ENCODE measurements at regions not wholly inside any gene's neighbourhood (a gene's known extent, or its start where the extent isn't known, plus 50 kb on each side); places are given as distances from the start of the nearest gene placed in this dataset.

- no peak for DNase-seq (ENCODE audit: low spot score)
- Mint-ChIP-seq H3K36me3 (ENCODE audit: low read depth, unreplicated experiment) (no peaks in the 10 kb centered on the region), H3K9me3 (ENCODE audit: unreplicated experiment) (no peaks in the 10 kb centered on the region), H3K27ac (ENCODE audit: unreplicated experiment) (no peak overlapping the region), H3K4me3 (ENCODE audit: unreplicated experiment) (no peak overlapping the region), H3K27me3 (ENCODE audit: unreplicated experiment) (peaks cover 5% of the 10 kb centered on the region), H3K4me1 (ENCODE audit: unreplicated experiment) (no peaks in the 10 kb centered on the region)
- TF ChIP-seq, protein P1, sequence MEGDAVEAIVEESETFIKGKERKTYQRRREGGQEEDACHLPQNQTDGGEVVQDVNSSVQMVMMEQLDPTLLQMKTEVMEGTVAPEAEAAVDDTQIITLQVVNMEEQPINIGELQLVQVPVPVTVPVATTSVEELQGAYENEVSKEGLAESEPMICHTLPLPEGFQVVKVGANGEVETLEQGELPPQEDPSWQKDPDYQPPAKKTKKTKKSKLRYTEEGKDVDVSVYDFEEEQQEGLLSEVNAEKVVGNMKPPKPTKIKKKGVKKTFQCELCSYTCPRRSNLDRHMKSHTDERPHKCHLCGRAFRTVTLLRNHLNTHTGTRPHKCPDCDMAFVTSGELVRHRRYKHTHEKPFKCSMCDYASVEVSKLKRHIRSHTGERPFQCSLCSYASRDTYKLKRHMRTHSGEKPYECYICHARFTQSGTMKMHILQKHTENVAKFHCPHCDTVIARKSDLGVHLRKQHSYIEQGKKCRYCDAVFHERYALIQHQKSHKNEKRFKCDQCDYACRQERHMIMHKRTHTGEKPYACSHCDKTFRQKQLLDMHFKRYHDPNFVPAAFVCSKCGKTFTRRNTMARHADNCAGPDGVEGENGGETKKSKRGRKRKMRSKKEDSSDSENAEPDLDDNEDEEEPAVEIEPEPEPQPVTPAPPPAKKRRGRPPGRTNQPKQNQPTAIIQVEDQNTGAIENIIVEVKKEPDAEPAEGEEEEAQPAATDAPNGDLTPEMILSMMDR (IDR thresholded peaks at IDR 0.05; ENCODE audit: unreplicated experiment) = no peak
These were observed 104.5 kb upstream of the SFSWAP start for GRCh38 chr12:131606218-131606901.

GRCh38 chr12:131607658-131608447 is 103.0 kb upstream of the SFSWAP start:
- TF ChIP-seq, protein P1 (IDR thresholded peaks at IDR 0.05; ENCODE audit: unreplicated experiment) = no peak
- peaks cover 2% of the 10 kb centered on the region for H3K27me3 Mint-ChIP-seq (ENCODE audit: unreplicated experiment)
- DNase-seq (ENCODE audit: low spot score) = no peak
- H3K4me1 Mint-ChIP-seq (ENCODE audit: unreplicated experiment) = no peaks in the 10 kb centered on the region
- no peaks in the 10 kb centered on the region for H3K9me3 Mint-ChIP-seq (ENCODE audit: unreplicated experiment)
- H3K4me3 Mint-ChIP-seq (ENCODE audit: unreplicated experiment) = no peak overlapping the region
- H3K27ac Mint-ChIP-seq (ENCODE audit: unreplicated experiment) = no peak overlapping the region
- no peaks in the 10 kb centered on the region for H3K36me3 Mint-ChIP-seq (ENCODE audit: low read depth, unreplicated experiment)

- Mint-ChIP-seq H3K4me1 (ENCODE audit: unreplicated experiment) (no peaks in the 10 kb centered on the region), H3K4me3 (ENCODE audit: unreplicated experiment) (no peak overlapping the region), H3K27ac (ENCODE audit: unreplicated experiment) (no peak overlapping the region), H3K9me3 (ENCODE audit: unreplicated experiment) (no peaks in the 10 kb centered on the region), H3K27me3 (ENCODE audit: unreplicated experiment) (peaks cover 2% of the 10 kb centered on the region), H3K36me3 (ENCODE audit: low read depth, unreplicated experiment) (no peaks in the 10 kb centered on the region)
- DNase-seq (ENCODE audit: low spot score) = peak; percentile 79
- TF ChIP-seq, protein P1 (IDR thresholded peaks at IDR 0.05; ENCODE audit: unreplicated experiment) = peak; percentile 91
These were observed 101.9 kb upstream of the SFSWAP start for GRCh38 chr12:131608740-131609690.

DNA sequence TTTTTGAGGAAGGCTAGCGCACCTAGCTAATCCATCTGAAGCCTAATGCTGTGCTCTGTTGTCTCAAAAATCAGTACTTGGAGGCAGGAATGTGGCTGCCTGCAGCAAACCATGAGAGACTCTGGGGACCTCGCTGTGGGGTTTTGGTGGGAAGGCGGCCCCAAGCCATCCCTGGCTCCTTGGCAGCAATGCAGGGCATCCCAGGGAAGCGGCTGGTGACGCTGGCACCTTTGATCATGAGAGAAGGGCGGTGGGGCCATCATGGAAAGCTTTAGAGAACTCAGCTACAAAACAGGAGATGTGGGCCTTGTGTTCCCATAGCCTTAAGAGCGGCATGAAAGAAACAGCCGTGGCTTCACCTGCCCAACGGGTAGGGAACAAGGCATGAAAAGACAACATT is 101.1 kb upstream of the SFSWAP start:
- H3K36me3 Mint-ChIP-seq (ENCODE audit: low read depth, unreplicated experiment) = no peaks in the 10 kb centered on the region
- TF ChIP-seq, protein P1 (IDR thresholded peaks at IDR 0.05; ENCODE audit: unreplicated experiment) = no peak
- no peak for DNase-seq (ENCODE audit: low spot score)
- H3K27ac Mint-ChIP-seq (ENCODE audit: unreplicated experiment) = no peak overlapping the region
- no peaks in the 10 kb centered on the region for H3K9me3 Mint-ChIP-seq (ENCODE audit: unreplicated experiment)
- no peak overlapping the region for H3K4me3 Mint-ChIP-seq (ENCODE audit: unreplicated experiment)
- peaks cover 2% of the 10 kb centered on the region for H3K27me3 Mint-ChIP-seq (ENCODE audit: unreplicated experiment)
- no peaks in the 10 kb centered on the region for H3K4me1 Mint-ChIP-seq (ENCODE audit: unreplicated experiment)
